Activated CD8-positive, alpha-beta T cell treated with anti-CD3 and anti-CD28 coated beads for 36 hours (primary cell): ENCODE measurements at regions not wholly inside any gene's neighbourhood (a gene's known extent, or its start where the extent isn't known, plus 50 kb on each side); places are given as distances from the start of the nearest gene placed in this dataset.

Experiments
- ATAC-seq: fragments of 200-7000 bp; cut with Tn5 transposase; one replicate; pipeline ENCODE4 v1.10.0; 2021; ENCODE audit warnings: mild to moderate bottlenecking, moderate library complexity
- CTCF ChIA-PET: fragments of 350-600 bp; sonication (Branson Sonifier 250); formaldehyde crosslinking; loops from one replicate; lab custom pipeline; 2021; ENCODE audit warnings: antibody characterized with exemption; lab: Charles Lee
- POLR2A ChIA-PET: fragments of 350-600 bp; sonication (Branson Sonifier 250); formaldehyde crosslinking; loops from one replicate; lab custom pipeline; 2021; ENCODE audit warnings: antibody characterized with exemption; lab: Charles Lee
- DNase-seq: peaks from one replicate; pipeline ENCODE4 v3.0.0-alpha.2; 2020
- H3K27ac Mint-ChIP-seq: one replicate; pipeline ENCODE4 v1.8.0; 2021; ENCODE audit warnings: mild to moderate bottlenecking, mixed read lengths
- H3K27me3 Mint-ChIP-seq: one replicate; pipeline ENCODE4 v1.8.0; 2021; ENCODE audit warnings: mixed read lengths
- H3K36me3 Mint-ChIP-seq: one replicate; pipeline ENCODE4 v1.8.0; 2021; ENCODE audit warnings: low read depth, mixed read lengths
- H3K4me1 Mint-ChIP-seq: one replicate; pipeline ENCODE4 v1.8.0; 2021; ENCODE audit warnings: low read depth, mixed read lengths
- H3K4me3 Mint-ChIP-seq: one replicate; pipeline ENCODE4 v1.8.0; 2021; ENCODE audit warnings: mild to moderate bottlenecking, moderate library complexity, mixed read lengths
- H3K9me3 Mint-ChIP-seq: one replicate; pipeline ENCODE4 v1.8.0; 2021; ENCODE audit warnings: mixed read lengths
- CTCF ChIP-seq: fragments of 200-600 bp; IDR thresholded peaks from one replicate; pipeline ENCODE4 v1.8.0; 2022; ENCODE audit warnings: antibody characterized with exemption, mild to moderate bottlenecking
- intact Hi-C: fragments of 100-400 bp; cut with micrococcal nuclease; formaldehyde crosslinking; loops from one replicate; pipeline ENCODE4 v1.10.0; 2022

GRCh38 chr4:182102576-182102975, 140.6 kb upstream of the TENM3 start:
- DNase-seq = no peak
- ChIA-PET POLR2A (no interaction called here), CTCF (no interaction called here)
- no peak for TF ChIP-seq CTCF
- intact Hi-C loops = no loop called here
- ATAC-seq = no peak
- Mint-ChIP-seq H3K27me3 (no peaks in the 10 kb centered on the region), H3K27ac (no peak overlapping the region), H3K4me3 (no peak overlapping the region), H3K4me1 (no peaks in the 10 kb centered on the region), H3K36me3 (no peaks in the 10 kb centered on the region), H3K9me3 (peaks cover 3% of the 10 kb centered on the region)

GRCh38 chr4:182103614-182104319, 139.4 kb upstream of the TENM3 start:
- no peak for DNase-seq
- TF ChIP-seq CTCF = no peak
- H3K4me3 Mint-ChIP-seq = no peak overlapping the region
- CTCF ChIA-PET = no interaction called here
- POLR2A ChIA-PET = no interaction called here
- no peak overlapping the region for H3K27ac Mint-ChIP-seq
- H3K9me3 Mint-ChIP-seq = peaks cover 2% of the 10 kb centered on the region
- H3K27me3 Mint-ChIP-seq = peaks cover 1% of the 10 kb centered on the region
- H3K36me3 Mint-ChIP-seq = no peaks in the 10 kb centered on the region
- H3K4me1 Mint-ChIP-seq = no peaks in the 10 kb centered on the region
- ATAC-seq = no peak
- intact Hi-C loops = no loop called here

- CTCF ChIA-PET = interaction anchor here (1.1 kb wide), 1 partner anchor 12 kb away, joined by 3 read pairs; no protein-coding TSS in a partner anchor
- H3K27me3 Mint-ChIP-seq = peaks cover 1% of the 10 kb centered on the region
- H3K4me3 Mint-ChIP-seq = no peak overlapping the region
- ATAC-seq (no peak), DNase-seq (no peak)
- H3K36me3 Mint-ChIP-seq = no peaks in the 10 kb centered on the region
- H3K27ac Mint-ChIP-seq = no peak overlapping the region
- no peak for TF ChIP-seq CTCF
- peaks cover 2% of the 10 kb centered on the region for H3K9me3 Mint-ChIP-seq
- POLR2A ChIA-PET = interaction anchor here (0.5 kb wide), 1 partner anchor 201 kb away, joined by 3 read pairs; no protein-coding TSS in a partner anchor
- H3K4me1 Mint-ChIP-seq = no peaks in the 10 kb centered on the region
- intact Hi-C loops = no loop called here
Observed at GRCh38 chr4:182105416-182105815, 137.8 kb upstream of the TENM3 start.

GRCh38 chr4:182107931-182108330, 135.3 kb upstream of the TENM3 start:
- Mint-ChIP-seq H3K4me3 (no peak overlapping the region), H3K9me3 (peaks cover 2% of the 10 kb centered on the region), H3K4me1 (no peaks in the 10 kb centered on the region), H3K27me3 (peaks cover 1% of the 10 kb centered on the region), H3K27ac (no peak overlapping the region), H3K36me3 (no peaks in the 10 kb centered on the region)
- ChIA-PET CTCF (no interaction called here), POLR2A (no interaction called here)
- DNase-seq = no peak
- intact Hi-C loops = no loop called here
- no peak for TF ChIP-seq CTCF
- ATAC-seq = no peak

GRCh38 chr4:182111586-182111985, 131.6 kb upstream of the TENM3 start:
- intact Hi-C loops = no loop called here
- TF ChIP-seq CTCF = no peak
- H3K27ac Mint-ChIP-seq = no peak overlapping the region
- ATAC-seq (no peak), DNase-seq (no peak)
- H3K4me3 Mint-ChIP-seq = no peak overlapping the region
- H3K4me1 Mint-ChIP-seq = no peaks in the 10 kb centered on the region
- H3K9me3 Mint-ChIP-seq = peaks cover 8% of the 10 kb centered on the region
- CTCF ChIA-PET = no interaction called here
- POLR2A ChIA-PET = no interaction called here
- peaks cover 1% of the 10 kb centered on the region for H3K27me3 Mint-ChIP-seq
- H3K36me3 Mint-ChIP-seq = no peaks in the 10 kb centered on the region
